ENCODE measurements at regions not wholly inside any gene's neighbourhood (a gene's known extent, or its start where the extent isn't known, plus 50 kb on each side); places are given as distances from the start of the nearest gene placed in this dataset.

DNA sequence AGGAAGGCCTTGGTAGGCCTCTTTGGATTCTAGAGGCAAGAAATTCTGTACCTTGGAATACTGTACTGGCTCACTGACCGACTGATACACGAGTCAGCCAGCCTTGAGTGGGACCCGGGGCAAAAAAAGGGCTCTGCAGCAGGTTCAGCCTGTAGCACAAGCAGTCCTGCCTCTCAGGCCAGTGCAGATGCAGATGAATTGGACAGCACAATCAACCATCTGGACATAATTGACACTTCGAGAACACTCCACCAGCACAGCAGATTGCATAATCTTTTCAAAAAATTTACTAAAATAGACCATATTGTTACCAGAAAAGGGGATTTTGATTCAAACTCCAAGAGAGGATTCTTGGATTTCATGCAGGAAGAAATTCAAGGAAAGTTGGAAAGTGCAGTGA, 241.6 kb downstream of the RPIA start:
- Histone ChIP-seq H2BK15ac (ENCODE audit: low read depth, low read length) (no peak overlapping the region), H3K4me2 (ENCODE audit: insufficient read depth, insufficient read length, low read length) (no peak overlapping the region), H4K91ac (ENCODE audit: insufficient read length, low read depth, low read length) (no peak overlapping the region), H2BK5ac (ENCODE audit: insufficient read length, low read length) (no peak overlapping the region), H3K9ac (ENCODE audit: extremely low read depth, insufficient read length, low read length) (no peak overlapping the region), H3K23ac (ENCODE audit: insufficient read length, low read depth, low read length) (no peak overlapping the region), H2BK12ac (ENCODE audit: insufficient read length, low read depth, low read length) (no peak overlapping the region), H4K20me1 (ENCODE audit: control insufficient read depth, insufficient read depth, insufficient read length) (no peaks in the 10 kb centered on the region), H2BK20ac (ENCODE audit: low read depth, low read length, poor library complexity, severe bottlenecking) (no peak overlapping the region), H3K9me3 (ENCODE audit: control insufficient read depth, low read depth, low read length) (peaks cover 10% of the 10 kb centered on the region), H3K23me2 (ENCODE audit: insufficient read length, low read depth, low read length, poor library complexity, severe bottlenecking) (no peaks in the 10 kb centered on the region), H3K4me1 (ENCODE audit: insufficient read depth, low read length) (no peaks in the 10 kb centered on the region), H3T11ph (ENCODE audit: low read length) (no peak overlapping the region), H3K56ac (ENCODE audit: insufficient read length, low read depth, low read length) (no peak overlapping the region), H3K18ac (ENCODE audit: insufficient read length, low read depth, low read length) (no peak overlapping the region), H2BK120ac (ENCODE audit: low read depth, low read length, poor library complexity, severe bottlenecking) (no peak overlapping the region), H3K27ac (ENCODE audit: insufficient read length, low read depth, low read length) (no peak overlapping the region), H2AK5ac (ENCODE audit: insufficient read length, low read length) (no peak overlapping the region), H3K79me2 (ENCODE audit: insufficient read depth, low read length) (no peaks in the 10 kb centered on the region), H3K79me1 (ENCODE audit: insufficient read depth, low read depth, low read length, poor library complexity, severe bottlenecking) (no peaks in the 10 kb centered on the region), H4K5ac (ENCODE audit: insufficient read length, low read depth, low read length) (no peak overlapping the region), H2AFZ (ENCODE audit: low read length) (no peak overlapping the region), H3K14ac (ENCODE audit: insufficient read depth, low read length) (no peak overlapping the region), H4K8ac (replicated peaks; ENCODE audit: insufficient read length, low read depth, low read length) (no peak overlapping the region), H3K27me3 (ENCODE audit: insufficient read depth, low read length) (no peaks in the 10 kb centered on the region), H3K4ac (ENCODE audit: low read depth, low read length) (no peak overlapping the region)
- H3K27me3 Mint-ChIP-seq (ENCODE audit: low read depth): peaks cover 4% of the 10 kb centered on the region
- peaks cover 0 to 18% (median 0%) of the 10 kb centered on the region in 3 experiments; a peak in 3 of 7 replicates for H3K36me3 Mint-ChIP-seq (ENCODE audit: insufficient read depth in 1 of 3, low read depth in 3 of 3)
- H3K4me3 Mint-ChIP-seq: no peak overlapping the region
- TF ChIP-seq CTCF (conservative IDR thresholded peaks at IDR 0.05): no peak
- no peaks in the 10 kb centered on the region for H3K4me1 Mint-ChIP-seq
- DNase-seq: no peak
- no peak overlapping the region; a peak in 1 of 7 replicates for H3K27ac Mint-ChIP-seq
- peaks cover 52 to 82% of the 10 kb centered on the region in 2 experiments for H3K9me3 Mint-ChIP-seq
- no CpG with 5 or more reads among the region's 4 CpGs for WGBS (ENCODE audit: extremely low coverage, insufficient read length, low lambda C conversion rate)
